HG03342 (cell line): ENCODE measurements at regions not wholly inside any gene's neighbourhood (a gene's known extent, or its start where the extent isn't known, plus 50 kb on each side); places are given as distances from the start of the nearest gene placed in this dataset.

ENCODE experiments used
- ATAC-seq: cut with Tn5 transposase; IDR thresholded peaks from one replicate; pipeline ENCODE4 v1.9.1; 2021; ENCODE audit warnings: mild to moderate bottlenecking, moderate library complexity; ENCODE audit not compliant: unreplicated experiment

DNA sequence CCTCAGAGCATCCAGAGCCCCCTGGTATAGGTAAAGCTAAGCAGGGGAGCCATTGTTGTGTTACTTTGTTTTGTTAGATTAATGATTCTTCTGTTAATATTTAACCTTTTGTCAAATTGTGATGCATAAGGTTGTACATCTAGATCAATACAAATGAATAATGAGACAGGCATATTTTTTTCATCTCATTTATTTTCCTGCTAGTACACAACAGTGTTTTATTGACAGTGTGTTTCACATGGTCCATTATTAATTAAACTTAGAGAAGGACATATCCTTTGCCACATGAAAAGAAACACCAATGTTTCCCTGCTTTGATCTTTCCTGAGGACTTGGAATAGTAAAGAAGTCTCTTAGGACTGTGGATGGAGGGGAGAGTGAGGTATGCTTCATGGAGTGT is 543.6 kb upstream of the CFAP20DC start:
- ATAC-seq: no peak

DNA sequence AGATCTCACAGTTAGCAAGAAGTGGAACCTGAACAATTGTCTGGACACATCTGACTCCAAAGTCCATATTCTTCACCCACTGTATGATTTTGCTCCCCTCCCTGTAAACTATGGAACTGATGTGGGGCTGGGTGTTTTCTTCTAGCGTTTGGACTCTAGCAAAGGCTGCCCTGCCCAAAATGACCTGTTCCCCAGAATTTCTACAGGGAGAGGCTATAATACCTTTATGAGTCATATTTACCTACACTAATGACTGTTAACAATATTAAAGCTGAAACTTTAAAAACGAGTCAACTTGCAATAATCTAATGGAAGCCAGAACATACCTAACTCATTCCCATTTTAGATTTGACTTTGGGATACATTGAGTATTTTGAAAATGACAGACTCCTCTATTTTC is 531.2 kb upstream of the CFAP20DC start:
- ATAC-seq: no peak

DNA sequence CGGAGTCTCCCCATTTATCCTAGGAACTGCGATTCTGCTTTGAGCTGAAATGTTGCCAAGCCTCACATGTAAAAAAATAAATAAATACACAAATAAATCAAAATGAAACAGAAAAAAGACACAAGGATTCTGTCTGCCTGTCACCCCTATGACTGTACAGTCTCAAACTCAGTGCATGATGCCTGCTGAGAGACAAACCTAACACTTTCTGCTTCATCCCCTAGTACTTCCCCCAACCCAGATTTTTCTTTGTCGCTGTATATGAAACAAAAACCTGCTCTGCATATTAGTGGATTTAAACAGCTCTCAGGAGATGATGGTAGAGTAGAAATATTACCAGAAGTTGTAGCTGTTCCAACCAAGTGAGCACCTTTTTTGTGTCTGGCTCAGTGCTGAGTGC is 530.7 kb upstream of the CFAP20DC start:
- ATAC-seq: no peak

DNA sequence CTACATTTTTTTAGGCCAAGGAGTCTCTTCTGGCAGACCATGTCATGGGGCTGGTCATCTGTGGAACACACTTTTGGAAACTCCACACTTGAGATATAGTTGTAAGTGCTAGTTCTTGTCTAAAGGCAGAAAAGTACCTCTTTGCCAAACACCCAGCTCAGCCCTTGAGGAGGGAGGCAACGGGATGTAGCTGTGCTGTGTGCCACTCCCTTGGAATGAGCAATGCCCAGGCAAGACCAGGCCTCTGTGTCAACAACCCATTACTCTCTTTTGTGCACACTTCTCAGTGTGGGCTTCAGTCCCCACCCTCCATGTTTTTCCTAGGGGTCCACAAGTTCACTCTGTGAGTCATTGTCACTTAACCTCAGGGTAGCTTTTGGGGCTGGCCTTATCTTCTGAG is 528.3 kb upstream of the CFAP20DC start:
- no peak for ATAC-seq

DNA sequence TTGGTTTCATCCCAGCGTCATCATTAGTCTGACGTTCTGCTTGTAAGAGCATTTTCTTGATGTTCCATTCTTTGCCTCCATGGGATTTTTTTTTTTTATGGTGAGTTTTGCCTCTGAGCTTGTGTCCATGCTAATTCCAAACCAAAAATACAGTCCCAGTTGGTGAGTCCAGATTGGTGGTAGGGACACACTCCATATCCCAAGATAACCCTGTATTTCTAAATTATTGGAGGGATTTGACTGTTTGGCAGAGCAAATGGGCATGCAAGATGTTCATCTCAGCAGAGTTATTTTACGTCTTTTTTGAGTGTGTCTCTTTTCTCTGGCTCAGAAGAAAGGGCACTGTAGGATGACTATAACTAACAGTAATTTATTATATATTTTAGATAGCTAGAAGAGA is 526.8 kb upstream of the CFAP20DC start:
- ATAC-seq: no peak

DNA sequence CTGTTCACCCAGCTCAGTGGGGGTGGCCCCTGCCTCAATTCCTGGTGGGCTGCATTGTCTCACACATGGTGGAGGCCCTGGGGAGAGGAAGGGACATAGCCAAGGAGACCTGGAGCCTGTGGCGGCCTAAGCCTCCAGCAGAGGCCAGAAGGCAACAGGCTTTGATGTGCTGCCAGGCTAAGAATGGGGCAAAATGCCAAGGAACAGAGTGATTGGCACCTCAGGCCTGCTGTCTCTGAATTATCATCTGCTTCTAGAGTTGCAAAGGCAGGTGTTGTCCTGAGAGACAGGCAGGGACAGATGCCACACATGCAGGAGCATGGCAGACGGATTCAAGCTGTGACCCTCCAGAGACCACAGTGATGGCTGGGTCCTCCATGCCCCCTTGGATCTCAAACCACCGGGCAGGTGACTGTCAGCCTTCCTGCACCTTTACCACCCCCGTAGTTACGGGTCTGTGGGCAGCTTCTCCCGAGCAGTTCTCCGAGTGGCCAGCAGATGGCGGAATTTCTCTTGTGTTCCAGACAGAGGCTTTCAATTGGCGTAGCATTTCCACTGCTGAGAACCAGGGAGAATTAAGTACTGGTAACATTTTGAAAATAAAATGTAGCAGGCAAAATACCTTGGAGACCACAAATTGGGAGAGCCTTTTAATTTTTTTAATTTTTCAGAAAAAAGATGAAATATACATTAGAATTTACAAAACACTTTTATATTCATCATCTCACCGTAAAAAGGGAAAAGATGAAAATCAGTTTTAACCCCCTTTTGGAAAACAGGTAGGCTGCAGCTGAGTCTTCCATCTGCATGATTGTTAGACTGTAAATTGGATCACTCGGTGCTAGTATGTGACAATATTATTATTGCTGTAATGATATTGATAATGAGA is 525.5 kb upstream of the CFAP20DC start:
- peak; percentile 83 for ATAC-seq

DNA sequence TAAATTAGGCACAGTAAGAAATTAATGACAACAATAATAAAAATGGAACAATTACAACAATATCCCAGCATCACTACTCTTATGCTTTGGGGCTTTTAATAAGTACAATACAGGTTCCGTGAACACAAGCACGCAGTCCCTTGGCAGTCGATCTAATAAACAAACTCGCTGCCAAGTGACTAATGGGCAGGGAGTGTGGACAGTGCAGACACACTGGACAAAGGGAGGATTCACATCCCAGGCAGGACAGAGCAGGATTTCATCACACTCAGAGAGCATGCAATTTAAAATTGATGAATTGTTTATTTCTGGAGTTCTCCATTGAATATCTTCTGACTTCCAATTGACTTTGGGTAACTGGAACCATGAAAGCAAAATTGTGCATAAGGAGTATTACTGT is 524.1 kb upstream of the CFAP20DC start:
- no peak for ATAC-seq

DNA sequence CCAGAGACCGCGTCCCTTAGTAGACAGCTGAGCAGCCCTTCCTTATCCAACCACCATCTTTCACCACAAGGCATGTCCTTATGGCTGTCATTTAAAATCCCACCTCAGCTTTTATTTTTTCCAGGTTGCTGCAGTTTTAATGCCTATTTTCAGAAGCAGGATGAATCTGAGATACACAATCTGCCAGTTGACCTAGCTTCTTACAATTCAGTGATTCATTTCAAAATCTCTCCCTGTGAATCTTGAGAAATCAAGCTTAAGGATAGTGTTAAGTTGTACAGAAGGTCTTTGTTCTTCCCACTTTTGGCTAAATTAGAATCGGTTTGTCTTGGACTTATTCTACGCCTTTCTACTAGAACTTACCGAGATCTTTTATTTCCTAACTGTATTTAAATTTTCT is 522.3 kb upstream of the CFAP20DC start:
- ATAC-seq: no peak

DNA sequence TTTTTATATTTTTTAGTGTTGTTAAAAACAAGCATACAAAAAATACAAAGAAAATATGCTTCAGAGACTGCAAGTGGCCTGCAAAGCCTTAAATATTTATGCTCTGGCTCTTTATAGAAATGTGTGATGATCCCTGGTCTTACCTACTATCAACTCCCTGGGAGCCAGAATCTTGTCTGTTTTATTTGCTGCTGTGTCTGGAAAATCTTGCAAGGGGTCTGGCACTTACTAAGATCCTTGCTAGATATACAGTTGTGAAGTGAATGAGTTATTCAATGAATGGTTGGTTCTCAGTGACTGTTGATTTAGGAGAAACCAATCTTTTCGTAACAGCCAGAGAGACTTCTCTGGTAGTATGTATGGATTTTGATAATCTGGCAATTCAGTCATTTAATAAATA is 521.0 kb upstream of the CFAP20DC start:
- no peak for ATAC-seq

DNA sequence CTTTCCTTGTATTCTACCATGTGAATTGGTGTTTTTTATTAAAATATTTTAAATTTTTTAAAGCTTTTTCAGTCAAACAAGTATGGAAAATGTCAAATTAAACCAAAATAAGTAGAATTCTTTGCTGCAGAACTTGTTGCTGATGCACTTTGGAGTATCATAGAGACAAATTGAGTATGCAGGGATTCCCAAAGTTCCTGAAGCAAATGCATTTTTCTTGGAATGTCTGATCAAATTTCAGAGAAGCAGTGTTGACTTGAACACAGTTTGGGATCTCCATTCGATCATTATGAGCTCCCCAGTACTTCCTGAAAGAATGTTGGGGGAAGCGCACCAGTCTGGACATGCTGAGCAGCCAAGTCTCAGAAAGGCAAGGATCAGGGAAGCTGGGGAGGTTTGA is 517.8 kb upstream of the CFAP20DC start:
- ATAC-seq: no peak

DNA sequence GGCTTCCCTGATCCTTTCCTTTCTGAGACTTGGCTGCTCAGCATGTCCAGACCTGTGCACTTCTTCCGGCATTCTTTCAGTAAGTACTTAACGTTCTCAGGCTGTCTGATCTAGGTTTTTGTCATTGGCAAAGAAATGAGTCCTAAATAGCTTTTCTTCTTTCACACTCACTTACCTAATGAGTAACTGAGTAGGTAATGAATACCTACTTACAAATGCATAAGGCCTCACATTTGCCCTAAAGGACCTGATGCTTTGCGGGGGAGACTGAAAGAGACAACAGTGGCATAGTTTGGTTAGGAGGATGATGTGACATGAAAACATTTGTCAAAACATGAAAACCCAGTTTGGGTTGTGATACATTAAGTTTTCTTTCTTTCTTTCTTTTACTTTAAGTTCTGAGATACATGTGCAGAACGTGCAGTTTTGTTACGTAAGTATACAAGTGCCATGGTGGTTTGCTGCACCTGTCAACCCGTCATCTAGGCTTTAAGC is 516.7 kb upstream of the CFAP20DC start:
- peak; percentile 88 for ATAC-seq

DNA sequence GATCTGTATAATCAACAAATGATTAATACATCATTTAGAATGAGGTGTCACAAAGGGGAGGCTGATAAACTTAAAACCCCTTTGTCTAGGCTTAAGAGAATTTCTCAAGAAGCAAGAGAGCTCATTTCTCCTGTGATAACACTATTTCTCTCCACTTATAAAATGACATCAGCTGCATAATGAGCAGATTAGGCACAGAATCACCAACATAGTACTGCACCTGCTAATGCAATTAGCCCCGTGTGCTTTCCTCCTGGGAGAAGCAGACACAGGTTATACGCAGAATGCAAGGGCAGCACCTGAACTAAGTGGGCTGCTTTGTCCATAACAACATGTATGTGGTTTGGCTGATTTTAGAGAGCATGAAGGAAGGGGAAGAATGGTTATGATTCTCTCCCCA is 515.3 kb upstream of the CFAP20DC start:
- no peak for ATAC-seq

DNA sequence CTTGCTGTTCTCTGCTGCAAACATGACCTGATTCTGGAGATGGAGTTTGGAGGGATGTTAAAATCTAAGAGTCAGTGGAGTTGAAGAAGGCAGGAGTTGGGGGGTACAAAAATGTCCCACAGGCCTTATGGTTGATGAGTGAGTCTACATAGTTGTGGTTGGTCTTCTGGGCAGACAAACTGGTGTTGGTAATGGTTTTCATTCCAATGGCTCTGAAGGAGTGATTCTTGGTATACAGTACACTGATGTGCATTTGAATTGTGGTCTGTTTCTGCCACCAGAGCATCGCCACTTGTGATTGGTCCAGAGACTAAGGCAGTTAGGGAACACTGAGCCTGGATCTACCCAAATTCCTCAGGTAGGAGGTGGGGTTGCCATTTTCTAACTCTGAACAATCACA is 514.1 kb upstream of the CFAP20DC start:
- ATAC-seq: no peak

DNA sequence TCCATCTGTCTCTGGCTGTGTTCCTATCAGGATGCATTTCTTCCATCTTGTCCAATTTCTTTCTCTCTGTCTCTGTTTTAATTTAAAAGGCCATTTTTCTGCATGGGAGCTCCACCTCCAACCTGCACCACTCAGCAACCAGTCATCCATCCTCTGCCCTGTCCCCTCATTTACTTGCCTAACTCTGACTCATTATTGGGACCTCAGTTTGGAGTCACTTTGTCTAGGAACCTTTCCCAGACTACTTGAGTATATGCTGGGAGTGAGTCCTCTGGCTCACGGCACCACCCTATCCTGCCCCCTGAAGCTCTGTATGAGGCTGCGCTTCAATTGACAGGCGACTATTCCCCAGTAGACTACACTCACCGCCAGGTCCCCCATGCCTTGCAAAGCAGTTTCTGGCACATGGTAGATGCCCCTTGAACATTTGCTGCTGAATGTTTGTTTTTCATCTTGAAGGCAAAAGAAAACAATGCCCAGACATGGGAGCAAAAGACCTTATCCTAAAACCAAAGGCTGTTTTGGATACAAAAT is 513.3 kb upstream of the CFAP20DC start:
- no peak for ATAC-seq

DNA sequence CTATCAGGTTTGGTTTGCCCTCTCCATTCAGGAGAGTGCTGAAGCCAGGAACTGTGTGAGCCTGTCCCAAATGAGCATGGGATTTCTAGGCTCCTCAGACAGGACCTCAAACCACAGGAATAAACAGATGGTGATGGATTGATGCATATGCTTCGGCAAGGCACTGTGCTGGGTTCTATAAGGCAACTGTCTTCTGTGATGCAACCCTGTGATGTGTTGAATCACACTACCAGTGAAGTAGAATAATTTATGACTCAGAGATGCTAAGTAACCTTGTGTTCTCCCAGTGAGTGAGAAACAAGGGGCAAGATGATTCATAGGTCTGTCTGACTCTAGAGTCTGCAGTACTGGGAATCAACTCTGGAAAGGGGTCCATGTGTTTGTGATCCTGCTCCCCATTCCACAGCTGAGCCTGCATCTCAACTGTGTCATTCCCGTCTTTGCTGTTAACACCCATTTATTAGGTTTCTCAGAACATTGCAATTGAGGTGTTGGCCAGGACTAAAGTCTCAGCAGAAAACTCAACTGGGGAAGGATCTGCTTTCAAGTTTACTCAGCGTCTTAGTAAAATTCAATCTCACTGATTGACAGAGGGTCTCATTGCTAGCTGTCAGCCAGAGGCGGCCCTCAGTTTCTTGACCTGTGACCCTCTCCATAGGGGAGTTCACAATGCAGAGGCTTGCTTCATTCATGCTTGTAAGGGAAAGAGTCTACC is 510.1 kb upstream of the CFAP20DC start:
- ATAC-seq: no peak

DNA sequence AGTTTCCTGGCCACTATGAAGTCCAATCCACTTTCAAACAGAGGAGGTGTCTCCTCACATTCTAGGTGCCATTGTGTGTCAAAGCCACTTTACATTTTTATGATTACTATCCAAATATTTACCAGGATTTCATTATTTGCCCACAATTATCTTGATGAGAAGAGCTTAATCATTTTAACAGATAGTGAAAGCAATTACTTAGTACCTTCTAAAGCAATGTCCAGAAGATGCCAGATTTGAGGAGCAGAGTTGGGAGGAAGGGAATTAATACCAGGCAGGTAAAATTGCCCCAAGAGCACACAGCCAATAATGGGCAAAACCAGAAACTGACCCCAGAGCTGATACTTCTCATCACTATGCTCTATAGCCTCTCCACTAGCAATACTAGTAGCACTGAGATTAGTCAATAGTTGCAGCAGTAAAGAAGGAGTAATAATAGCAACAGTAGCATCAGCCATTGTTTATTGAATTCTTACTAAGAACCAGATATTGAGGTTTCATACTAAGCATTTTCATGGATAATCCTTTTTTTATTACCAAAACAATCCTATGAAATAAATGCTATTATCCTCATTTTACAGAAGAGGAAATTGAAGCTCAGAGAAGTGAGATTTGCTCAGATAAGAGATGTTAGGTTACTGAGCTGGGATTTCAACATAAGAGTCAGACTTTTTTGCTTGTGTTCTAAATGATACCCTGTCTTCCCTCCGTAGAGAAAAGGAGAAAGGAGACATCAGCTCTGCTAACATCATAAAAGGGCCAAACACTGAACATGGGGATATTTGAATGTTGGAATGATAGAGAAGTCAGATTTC is 509.3 kb upstream of the CFAP20DC start:
- ATAC-seq: no peak

DNA sequence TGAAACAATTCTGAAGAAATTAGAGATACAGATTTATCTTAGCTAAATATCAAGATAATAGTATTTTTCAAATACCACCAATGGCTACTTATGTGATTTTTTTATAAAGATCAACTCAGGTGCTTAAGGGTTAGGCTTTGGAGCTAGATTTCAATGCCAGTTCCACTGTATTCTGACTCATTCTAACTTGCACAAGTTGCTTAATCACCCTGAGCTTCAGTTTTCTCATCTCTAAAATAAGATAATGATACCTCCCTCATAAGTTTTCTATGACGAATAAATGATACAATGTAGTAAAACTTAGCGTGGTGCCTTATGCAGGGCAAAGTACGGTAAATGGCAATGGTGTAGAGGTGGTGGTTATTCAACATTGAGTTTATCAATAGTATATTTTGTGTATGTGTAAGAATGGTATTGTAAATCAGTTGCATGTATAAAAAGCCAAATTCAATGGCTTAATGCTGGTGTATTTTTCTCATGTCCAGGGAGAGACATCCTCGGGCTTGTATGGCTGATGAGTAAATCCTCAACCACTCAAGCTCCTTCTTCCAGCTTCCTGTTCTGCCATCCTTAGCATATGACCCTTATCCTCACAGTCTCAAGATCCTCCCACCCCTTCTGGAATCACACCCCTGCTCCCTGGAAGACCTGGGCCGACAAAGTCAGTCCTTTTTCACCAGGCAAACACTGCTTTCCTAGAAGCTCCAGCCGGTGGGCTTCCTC is 505.9 kb upstream of the CFAP20DC start:
- ATAC-seq: no peak

DNA sequence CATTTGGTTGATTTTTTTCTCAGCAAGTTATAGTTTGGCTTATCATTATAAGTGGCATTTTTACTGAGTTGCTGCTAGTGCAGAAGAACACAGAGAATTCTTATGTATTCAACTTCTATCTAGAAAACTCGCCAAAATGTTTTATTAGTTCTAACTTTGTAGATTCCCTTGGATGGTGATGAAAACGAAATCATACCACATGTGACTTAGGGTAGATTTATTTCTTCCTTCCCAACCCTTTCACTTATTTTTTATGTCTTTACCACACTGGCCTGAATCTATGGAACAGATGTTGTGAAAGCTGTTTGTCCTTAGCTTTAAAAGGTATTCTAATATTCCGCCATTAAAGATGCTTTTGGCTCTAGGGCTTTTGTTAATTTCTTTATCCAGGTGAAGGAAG is 503.3 kb upstream of the CFAP20DC start:
- ATAC-seq: no peak

DNA sequence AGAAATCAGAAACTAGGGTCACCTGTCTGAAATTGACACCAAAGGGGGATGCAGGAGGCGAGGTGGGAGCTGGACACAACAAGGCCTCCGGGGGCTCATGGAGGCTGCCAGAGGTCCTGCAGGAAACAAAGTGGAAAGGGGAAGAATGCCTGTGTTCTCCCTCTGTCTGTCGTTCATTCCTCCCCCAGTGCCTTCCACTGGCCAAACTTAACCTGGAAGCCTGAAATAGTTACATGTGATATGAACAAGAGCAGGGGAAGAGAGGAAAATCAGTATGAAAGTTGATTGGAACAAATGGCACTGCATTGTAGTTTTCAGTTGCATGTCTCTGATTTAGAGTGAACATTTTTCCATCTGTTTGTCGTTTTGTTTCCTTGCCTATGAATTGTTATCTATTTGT is 502.0 kb upstream of the CFAP20DC start:
- no peak for ATAC-seq

DNA sequence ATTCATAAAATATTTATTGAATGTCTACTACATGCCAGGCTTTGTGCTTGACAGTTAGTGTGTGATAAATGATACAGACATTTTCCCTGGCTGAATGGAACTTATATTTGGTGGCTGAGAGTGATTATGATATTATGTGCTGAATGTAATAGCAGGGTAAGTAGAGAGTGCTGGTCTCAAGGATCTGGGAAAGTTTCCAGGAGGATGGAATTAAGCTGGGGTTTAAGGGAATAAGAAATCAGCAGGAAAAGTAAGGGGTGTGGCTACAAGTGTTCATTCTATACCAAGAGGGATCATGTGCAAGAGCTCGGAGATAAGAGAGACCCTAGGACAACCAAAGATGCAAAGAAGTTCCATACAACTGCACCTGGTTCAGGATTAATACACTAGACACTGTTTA is 500.1 kb upstream of the CFAP20DC start:
- no peak for ATAC-seq
